AG04450 (cell line): ENCODE measurements at regions not wholly inside any gene's neighbourhood (a gene's known extent, or its start where the extent isn't known, plus 50 kb on each side); places are given as distances from the start of the nearest gene placed in this dataset.

ENCODE experiments used
- CTCF ChIA-PET: fragments of 300-600, 350-600 bp; formaldehyde crosslinking; extraction: SDS; loops from one replicate; lab custom pipeline; 2022; ENCODE audit warnings: antibody characterized with exemption, inconsistent platforms; lab: Charles Lee
- POLR2A ChIA-PET: fragments of 350-600 bp; formaldehyde crosslinking; extraction: SDS; loops from one replicate; lab custom pipeline; 2021; ENCODE audit warnings: antibody characterized with exemption, inconsistent platforms; lab: Yijun Ruan, JAX
- DNase-seq: peaks from one replicate; pipeline ENCODE4 v3.0.0-alpha.2; 2011; ENCODE audit warnings: low read depth, low spot score
- H3K27ac ChIP-seq: one replicate; pipeline ENCODE4 v1.5.1; 2012; ENCODE audit warnings: low read depth, low read length, control low read depth
- H3K27me3 ChIP-seq: one replicate; pipeline ENCODE4 v1.6.0; 2012; ENCODE audit warnings: low read length; ENCODE audit not compliant: control insufficient read depth, insufficient read depth
- H3K4me3 ChIP-seq: 2 replicates; pipeline ENCODE4 v1.5.1; 2011; ENCODE audit warnings: mild to moderate bottlenecking, low read depth, low read length, control low read depth
- H3K9me3 ChIP-seq: 2 replicates; pipeline ENCODE4 v1.5.1; 2012; ENCODE audit warnings: low read length; ENCODE audit not compliant: control insufficient read depth, insufficient read depth
- CTCF ChIP-seq: IDR thresholded peaks from 2 replicates; pipeline ENCODE4 v1.5.1; 2011; ENCODE audit warnings: low read depth, low read length, control low read depth, inconsistent platforms

GRCh38 chr16:86201746-86202145 is 302.8 kb downstream of the IRF8 start:
- no peak overlapping the region for H3K27ac ChIP-seq
- ChIA-PET CTCF (no interaction called here), POLR2A (no interaction called here)
- H3K9me3 ChIP-seq = no peaks in the 10 kb centered on the region
- no peak overlapping the region for H3K4me3 ChIP-seq
- no peak for DNase-seq
- no peak for TF ChIP-seq CTCF
- H3K27me3 ChIP-seq = no peaks in the 10 kb centered on the region

- TF ChIP-seq CTCF = no peak
- no peak for DNase-seq
- H3K27me3 ChIP-seq = no peaks in the 10 kb centered on the region
- H3K9me3 ChIP-seq = no peaks in the 10 kb centered on the region
- CTCF ChIA-PET = no interaction called here
- H3K27ac ChIP-seq = no peak overlapping the region
- POLR2A ChIA-PET = no interaction called here
- H3K4me3 ChIP-seq = no peak overlapping the region
These were observed 303.3 kb downstream of the IRF8 start for GRCh38 chr16:86202267-86202666.

- no peak for TF ChIP-seq CTCF
- no peak overlapping the region for H3K4me3 ChIP-seq
- H3K9me3 ChIP-seq = no peaks in the 10 kb centered on the region
- DNase-seq = no peak
- no peaks in the 10 kb centered on the region for H3K27me3 ChIP-seq
- H3K27ac ChIP-seq = no peak overlapping the region
- CTCF ChIA-PET = no interaction called here
- POLR2A ChIA-PET = no interaction called here
These were observed 303.9 kb downstream of the IRF8 start for GRCh38 chr16:86202760-86203426.

- TF ChIP-seq CTCF = no peak
- Histone ChIP-seq H3K27ac (peak overlapping the region; percentile 11), H3K4me3 (no peak overlapping the region), H3K27me3 (no peaks in the 10 kb centered on the region), H3K9me3 (no peaks in the 10 kb centered on the region)
- ChIA-PET CTCF (no interaction called here), POLR2A (no interaction called here)
- DNase-seq = no peak
These were observed 304.8 kb downstream of the IRF8 start for GRCh38 chr16:86203557-86204275.

- TF ChIP-seq CTCF = no peak
- CTCF ChIA-PET = interaction anchor here (0.6 kb wide), 1 partner anchor 133 kb away, joined by 6 read pairs; no protein-coding TSS in a partner anchor
- Histone ChIP-seq H3K27me3 (no peaks in the 10 kb centered on the region), H3K4me3 (no peak overlapping the region), H3K27ac (no peak overlapping the region), H3K9me3 (no peaks in the 10 kb centered on the region)
- POLR2A ChIA-PET = no interaction called here
- no peak for DNase-seq
These were observed 304.6 kb upstream of the FOXF1 start for GRCh38 chr16:86205521-86206245.
